Uterus (tissue), 2 donors: ENCODE measurements at regions not wholly inside any gene's neighbourhood (a gene's known extent, or its start where the extent isn't known, plus 50 kb on each side); places are given as distances from the start of the nearest gene placed in this dataset.

Experiments used
- CTCF ChIP-seq, 4 experiments: fragments of 200-600 bp in 2 of 4; fragments of 450-650 bp in 2 of 4; sonication (generic) in 2 of 4; IDR thresholded peaks; one replicate each; pipeline ENCODE4 v1.5.1; 2016 to 2019; ENCODE audit warnings: antibody characterized with exemption in 4 of 4, mild to moderate bottlenecking in 2 of 4, moderate library complexity in 1 of 4
- POLR2A ChIP-seq, 2 donors: fragments of 450-650 bp; IDR thresholded peaks; one replicate each; pipeline ENCODE4 v1.6.1; 2016; ENCODE audit warnings: antibody characterized with exemption in 2 of 2, mild to moderate bottlenecking in 1 of 2, moderate library complexity in 1 of 2

GRCh38 chr14:103255555-103255954 lies 78.5 kb upstream of the EIF5 start:
- TF ChIP-seq CTCF (IDR thresholded peaks at IDR 0.05) (no peak), POLR2A (IDR thresholded peaks at IDR 0.05) (no peak)
